Fibroblast of the aortic adventitia (primary cell): ENCODE measurements at regions not wholly inside any gene's neighbourhood (a gene's known extent, or its start where the extent isn't known, plus 50 kb on each side); places are given as distances from the start of the nearest gene placed in this dataset.

Source experiments
- DNase-seq: peaks from one replicate; pipeline ENCODE4 v3.0.0-alpha.2; 2010; ENCODE audit warnings: low read depth
- H3K4me3 ChIP-seq: 2 replicates; pipeline ENCODE4 v1.5.1; 2011; ENCODE audit warnings: low read depth, mild to moderate bottlenecking, control low read depth, low read length, moderate library complexity
- CTCF ChIP-seq: IDR thresholded peaks from 2 replicates; pipeline ENCODE4 v1.5.1; 2011; ENCODE audit warnings: mild to moderate bottlenecking, low read length, control low read depth, inconsistent platforms; ENCODE audit not compliant: insufficient read depth

GRCh38 chr5:35345222-35345621 lies 114.9 kb upstream of the PRLR start:
- DNase-seq = no peak
- TF ChIP-seq CTCF = no peak

GRCh38 chr5:35342664-35343063 lies 112.4 kb upstream of the PRLR start:
- DNase-seq = no peak
- TF ChIP-seq CTCF = no peak
- H3K4me3 ChIP-seq = no peak overlapping the region

More at GRCh38 chr5:35345222-35345621, 114.9 kb upstream of the PRLR start:
- no peak overlapping the region for H3K4me3 ChIP-seq

- no peak overlapping the region for H3K4me3 ChIP-seq
- TF ChIP-seq CTCF = no peak
- no peak for DNase-seq
Observed at GRCh38 chr5:35341189-35341588, 110.9 kb upstream of the PRLR start.

- TF ChIP-seq CTCF = no peak
- DNase-seq = no peak
Observed at GRCh38 chr5:35339616-35340100, 109.4 kb upstream of the PRLR start.

GRCh38 chr5:35339006-35339405 lies 108.7 kb upstream of the PRLR start:
- DNase-seq = no peak
- no peak for TF ChIP-seq CTCF
- H3K4me3 ChIP-seq = no peak overlapping the region

More at GRCh38 chr5:35339616-35340100, 109.4 kb upstream of the PRLR start:
- H3K4me3 ChIP-seq = no peak overlapping the region

GRCh38 chr5:35338157-35338453 lies 107.8 kb upstream of the PRLR start:
- DNase-seq = no peak
- TF ChIP-seq CTCF = no peak
- no peak overlapping the region for H3K4me3 ChIP-seq
